ENCODE measurements at regions not wholly inside any gene's neighbourhood (a gene's known extent, or its start where the extent isn't known, plus 50 kb on each side); places are given as distances from the start of the nearest gene placed in this dataset.
"Not testable (repeated sequence)": the region's sequence is repeated elsewhere in the genome, so short reads cannot be mapped to it uniquely, and the experiment has no call there.

- Histone ChIP-seq H3K36me3 (no peaks in the 10 kb centered on the region), H4K20me1 (no peaks in the 10 kb centered on the region), H3K27me3 (no peaks in the 10 kb centered on the region), H3K9me3 (no peaks in the 10 kb centered on the region), H3K27ac (peak overlapping the region; percentile 68), H3K4me1 (peaks cover 42% of the 10 kb centered on the region), H3K9ac (no peak overlapping the region), H3K4me3 (no peak overlapping the region), H3K4me2 (peak overlapping the region; percentile 64)
- no peak for TF ChIP-seq Cebpa-rat (IDR thresholded peaks at IDR 0.05)
Observed at GRCh38 chr9:24932785-24933184, 387.1 kb upstream of the IZUMO3 start.

GRCh38 chr9:24931894-24932293 is 386.2 kb upstream of the IZUMO3 start:
- no peaks in the 10 kb centered on the region for H3K27me3 ChIP-seq
- H3K9ac ChIP-seq: no peak overlapping the region
- H3K4me1 ChIP-seq: peaks cover 42% of the 10 kb centered on the region
- peak overlapping the region; percentile 68 for H3K27ac ChIP-seq
- no peaks in the 10 kb centered on the region for H4K20me1 ChIP-seq
- no peaks in the 10 kb centered on the region for H3K9me3 ChIP-seq
- no peaks in the 10 kb centered on the region for H3K36me3 ChIP-seq
- peak overlapping the region; percentile 64 for H3K4me2 ChIP-seq
- TF ChIP-seq Cebpa-rat (IDR thresholded peaks at IDR 0.05): no peak
- no peak overlapping the region for H3K4me3 ChIP-seq

GRCh38 chr9:24912767-24913166 is 367.1 kb upstream of the IZUMO3 start:
- Histone ChIP-seq H3K36me3 (no peaks in the 10 kb centered on the region), H3K4me2 (no peak overlapping the region), H3K4me3 (no peak overlapping the region), H4K20me1 (no peaks in the 10 kb centered on the region), H3K4me1 (no peaks in the 10 kb centered on the region), H3K27me3 (no peaks in the 10 kb centered on the region), H3K27ac (no peak overlapping the region), H3K9ac (no peak overlapping the region), H3K9me3 (no peaks in the 10 kb centered on the region)
- TF ChIP-seq Cebpa-rat (IDR thresholded peaks at IDR 0.05): no peak

- Histone ChIP-seq H3K9me3 (no peaks in the 10 kb centered on the region), H3K27ac (no peak overlapping the region), H3K4me1 (peaks cover 5% of the 10 kb centered on the region; the same call in 1 of the 2 replicates), H3K36me3 (no peaks in the 10 kb centered on the region), H3K4me3 (no peak overlapping the region), H3K27me3 (no peaks in the 10 kb centered on the region), H4K20me1 (no peaks in the 10 kb centered on the region), H3K9ac (no peak overlapping the region), H3K4me2 (no peak overlapping the region)
- TF ChIP-seq Cebpa-rat (IDR thresholded peaks at IDR 0.05): no peak
Observed at GRCh38 chr9:24901319-24901718, 355.6 kb upstream of the IZUMO3 start.

DNA sequence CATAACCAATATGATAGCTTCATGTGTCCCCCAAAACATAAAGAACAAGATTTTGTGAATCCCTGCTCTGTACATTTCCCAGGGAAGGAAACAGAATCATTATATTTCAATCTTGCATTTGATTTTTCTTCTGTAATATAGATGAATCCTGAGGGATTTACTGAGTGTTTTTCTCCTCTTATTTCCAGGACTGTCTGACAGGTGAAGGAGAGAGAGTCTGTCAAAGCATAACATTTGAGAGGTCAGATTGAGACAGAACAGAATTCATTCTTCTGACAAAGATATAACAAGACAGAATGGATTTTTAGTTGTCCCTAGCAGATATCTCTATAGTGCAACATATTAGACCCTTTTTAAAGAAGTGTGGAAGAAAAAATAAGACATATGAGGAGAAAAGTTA is 354.5 kb upstream of the IZUMO3 start:
- Histone ChIP-seq H3K27me3 (no peaks in the 10 kb centered on the region), H3K27ac (no peak overlapping the region), H4K20me1 (no peaks in the 10 kb centered on the region), H3K4me2 (no peak overlapping the region), H3K9me3 (no peaks in the 10 kb centered on the region), H3K4me3 (no peak overlapping the region), H3K9ac (no peak overlapping the region), H3K4me1 (peaks cover 5% of the 10 kb centered on the region; the same call in 1 of the 2 replicates), H3K36me3 (no peaks in the 10 kb centered on the region)
- TF ChIP-seq Cebpa-rat (IDR thresholded peaks at IDR 0.05): no peak

- H3K36me3 ChIP-seq: no peaks in the 10 kb centered on the region
Observed at GRCh38 chr9:24899463-24899862, 353.8 kb upstream of the IZUMO3 start.

GRCh38 chr9:24897826-24898225 is 352.1 kb upstream of the IZUMO3 start:
- H3K9ac ChIP-seq: no peak overlapping the region
- H3K27me3 ChIP-seq: no peaks in the 10 kb centered on the region
- H3K4me2 ChIP-seq: no peak overlapping the region

More at GRCh38 chr9:24899463-24899862, 353.8 kb upstream of the IZUMO3 start:
- Histone ChIP-seq H3K4me1 (peaks cover 5% of the 10 kb centered on the region; the same call in 1 of the 2 replicates), H3K27ac (no peak overlapping the region), H3K4me3 (no peak overlapping the region), H3K27me3 (no peaks in the 10 kb centered on the region), H3K4me2 (no peak overlapping the region), H4K20me1 (no peaks in the 10 kb centered on the region), H3K9ac (no peak overlapping the region), H3K9me3 (no peaks in the 10 kb centered on the region)
- TF ChIP-seq Cebpa-rat (IDR thresholded peaks at IDR 0.05): no peak

DNA sequence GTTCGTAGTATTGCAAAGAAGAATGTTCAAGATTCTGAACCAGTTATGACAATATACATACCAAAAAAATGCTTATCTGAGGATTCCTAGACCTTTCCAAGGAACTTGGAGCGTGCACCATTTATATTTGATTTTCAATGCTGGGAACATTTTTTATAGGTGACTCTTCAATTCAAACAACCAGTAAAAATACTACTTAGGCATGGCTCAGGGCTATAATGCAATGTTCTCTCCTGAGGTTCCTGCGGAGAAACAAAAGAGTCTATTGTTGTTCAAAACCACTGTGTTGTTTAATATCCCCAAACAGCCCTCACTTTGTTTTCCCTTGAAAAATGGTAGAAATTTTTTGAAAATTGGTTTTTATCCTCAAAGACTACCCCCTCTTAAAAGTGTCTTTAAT is 335.7 kb upstream of the IZUMO3 start:
- no peak overlapping the region for H3K4me2 ChIP-seq
- H3K27me3 ChIP-seq: no peaks in the 10 kb centered on the region
- H3K27ac ChIP-seq: no peak overlapping the region

More at GRCh38 chr9:24897826-24898225, 352.1 kb upstream of the IZUMO3 start:
- Histone ChIP-seq H4K20me1 (no peaks in the 10 kb centered on the region), H3K36me3 (no peaks in the 10 kb centered on the region), H3K4me3 (no peak overlapping the region), H3K27ac (no peak overlapping the region), H3K4me1 (peaks cover 5% of the 10 kb centered on the region; the same call in 1 of the 2 replicates), H3K9me3 (no peaks in the 10 kb centered on the region)
- no peak for TF ChIP-seq Cebpa-rat (IDR thresholded peaks at IDR 0.05)

DNA sequence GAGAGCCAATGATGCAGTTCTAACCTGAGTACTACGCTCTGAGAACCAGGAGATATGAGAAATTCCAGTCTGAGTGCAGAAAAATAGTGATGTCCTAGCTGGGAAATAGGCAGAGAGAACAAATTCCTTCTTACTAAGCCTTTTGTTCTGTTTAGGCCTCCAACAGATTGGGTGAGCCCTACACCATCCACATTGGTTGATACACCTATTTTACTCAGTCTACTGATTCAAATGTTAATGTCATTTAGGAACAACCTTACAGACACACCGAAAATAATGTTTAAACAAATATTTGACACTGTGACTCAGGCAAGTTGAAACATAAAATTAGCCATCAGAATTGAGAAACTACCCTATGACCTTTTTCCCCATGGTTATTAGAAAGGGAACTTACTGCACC is 333.9 kb upstream of the IZUMO3 start:
- Histone ChIP-seq H3K4me2 (no peak overlapping the region), H3K9ac (no peak overlapping the region), H3K27ac (no peak overlapping the region), H3K9me3 (no peaks in the 10 kb centered on the region), H4K20me1 (no peaks in the 10 kb centered on the region), H3K36me3 (no peaks in the 10 kb centered on the region), H3K4me1 (no peaks in the 10 kb centered on the region), H3K27me3 (no peaks in the 10 kb centered on the region), H3K4me3 (no peak overlapping the region)
- TF ChIP-seq Cebpa-rat (IDR thresholded peaks at IDR 0.05): no peak

More for the DNA sequence above, 335.7 kb upstream of the IZUMO3 start:
- Histone ChIP-seq H4K20me1 (no peaks in the 10 kb centered on the region), H3K4me1 (no peaks in the 10 kb centered on the region), H3K4me3 (no peak overlapping the region), H3K9ac (no peak overlapping the region), H3K9me3 (no peaks in the 10 kb centered on the region), H3K36me3 (no peaks in the 10 kb centered on the region)
- no peak for TF ChIP-seq Cebpa-rat (IDR thresholded peaks at IDR 0.05)

- not testable (repeated sequence) for H3K36me3 ChIP-seq, H3K4me3 ChIP-seq, H3K27me3 ChIP-seq, H3K27ac ChIP-seq, H3K9ac ChIP-seq, H3K4me2 ChIP-seq, H4K20me1 ChIP-seq, H3K9me3 ChIP-seq, H3K4me1 ChIP-seq
Observed at GRCh38 chr9:24856601-24857000, 310.9 kb upstream of the IZUMO3 start.

DNA sequence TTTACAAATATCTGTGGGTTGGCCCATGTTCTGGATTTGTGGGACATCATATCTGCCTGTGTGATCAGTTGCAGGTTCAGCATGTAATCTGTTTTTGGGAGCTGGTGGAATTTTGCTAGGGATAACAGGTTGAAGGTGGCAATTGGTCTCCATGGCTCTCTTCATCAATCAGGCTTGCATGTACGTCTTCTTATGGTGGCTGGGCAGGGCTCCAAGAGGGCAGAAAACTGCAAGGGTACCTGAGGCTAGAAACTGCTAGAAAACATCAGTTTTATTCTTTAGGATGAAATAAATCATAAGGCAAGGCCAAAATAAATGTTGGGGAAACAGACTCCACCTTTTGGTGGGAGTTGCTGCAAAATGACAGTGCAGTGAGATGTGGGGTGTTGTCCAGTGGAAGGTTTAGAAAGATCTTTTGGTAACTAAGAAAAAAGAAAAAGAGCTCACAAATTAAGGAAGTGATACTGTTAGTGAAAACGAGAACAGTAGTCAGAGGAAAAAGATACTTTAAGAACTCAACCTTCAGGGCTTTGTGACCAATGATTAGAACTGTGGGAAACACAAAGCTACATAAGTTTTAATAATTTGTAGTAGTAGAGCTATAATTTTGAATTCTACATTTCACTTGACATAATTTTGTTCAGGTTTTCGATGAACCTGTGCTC is 300.7 kb upstream of the IZUMO3 start:
- H3K4me1 ChIP-seq: no peaks in the 10 kb centered on the region
- no peak overlapping the region for H3K4me3 ChIP-seq
- no peaks in the 10 kb centered on the region for H3K9me3 ChIP-seq
- no peak for TF ChIP-seq Cebpa-rat (IDR thresholded peaks at IDR 0.05)
- H3K36me3 ChIP-seq: no peaks in the 10 kb centered on the region
- H4K20me1 ChIP-seq: no peaks in the 10 kb centered on the region
- no peak overlapping the region for H3K9ac ChIP-seq
- H3K27ac ChIP-seq: no peak overlapping the region
- H3K27me3 ChIP-seq: no peaks in the 10 kb centered on the region
- no peak overlapping the region for H3K4me2 ChIP-seq
